ENCODE measurements at regions not wholly inside any gene's neighbourhood (a gene's known extent, or its start where the extent isn't known, plus 50 kb on each side); places are given as distances from the start of the nearest gene placed in this dataset.
A peak's percentile ranks its signal among the peaks of the same experiment; 100 is the strongest.

GRCh38 chr1:229191066-229191674 is 79.7 kb upstream of the RAB4A start:
- no peak for TF ChIP-seq CTCF (IDR thresholded peaks at IDR 0.05)
- no peaks in the 10 kb centered on the region for H3K36me3 Mint-ChIP-seq
- Histone ChIP-seq H3K9me3 (replicated peaks in 1 of 2; ENCODE audit: control insufficient read depth in 1 of 2, insufficient read depth in 1 of 2, low read length in 2 of 2) (no peaks in the 10 kb centered on the region), H3K9ac (ENCODE audit: insufficient read depth, low read length, poor library complexity, severe bottlenecking) (peak overlapping the region; percentile 37), H4K20me1 (ENCODE audit: insufficient read depth, low read length) (no peaks in the 10 kb centered on the region), H3K27ac (ENCODE audit: low read depth in 1 of 2, low read length in 2 of 2) (peak overlapping the region; percentile 82 to 93), H3K27me3 (ENCODE audit: control insufficient read depth in 2 of 2, insufficient read depth in 2 of 2, low read length in 2 of 2) (no peaks in the 10 kb centered on the region), H3K4me3 (replicated peaks in 1 of 3; ENCODE audit: low read depth in 2 of 3, low read length in 3 of 3) (no peak overlapping the region), H2AFZ (ENCODE audit: insufficient read depth, low read depth, low read length, poor library complexity, severe bottlenecking) (no peak overlapping the region), H3K4me2 (replicated peaks; ENCODE audit: extremely low read depth, low read length, poor library complexity, severe bottlenecking) (no peak overlapping the region), H3K4me1 (ENCODE audit: control insufficient read depth in 1 of 2, insufficient read depth in 2 of 2, low read length in 2 of 2) (peaks cover 27 to 47% of the 10 kb centered on the region in 2 donors), H3K79me2 (ENCODE audit: insufficient read depth, low read length) (no peaks in the 10 kb centered on the region), H3K36me3 (replicated peaks in 1 of 2; ENCODE audit: control insufficient read depth in 1 of 2, insufficient read depth in 2 of 2, low read length in 2 of 2) (no peaks in the 10 kb centered on the region)
- DNase-seq: peak in 2 of 3 donors; percentile 24 to 56
- H3K4me3 Mint-ChIP-seq: no peak overlapping the region
- peaks cover 0 to 5% (median 0%) of the 10 kb centered on the region in 7 donors for H3K9me3 Mint-ChIP-seq
- peak overlapping the region; percentile 95 to 99 (median 97) for H3K27ac Mint-ChIP-seq
- intact Hi-C loops (cut with micrococcal nuclease): loop anchor here in 1 of 2 donors (1.0 to 5.0 kb wide), 2 partner anchors 33 to 59 kb away; no protein-coding TSS in a partner anchor
- WGBS (ENCODE audit: insufficient coverage): no CpG with 5 or more reads among the region's 3 CpGs
- peaks cover 44% of the 10 kb centered on the region for H3K4me1 Mint-ChIP-seq
- peaks cover 0 to 2% (median 0%) of the 10 kb centered on the region in 3 donors for H3K27me3 Mint-ChIP-seq (ENCODE audit: low read depth in 3 of 3)

GRCh38 chr1:229192031-229192430 is 78.9 kb upstream of the RAB4A start:
- Histone ChIP-seq H3K9ac (ENCODE audit: insufficient read depth, low read length, poor library complexity, severe bottlenecking) (peak overlapping the region; percentile 37), H3K27me3 (ENCODE audit: control insufficient read depth in 2 of 2, insufficient read depth in 2 of 2, low read length in 2 of 2) (no peaks in the 10 kb centered on the region), H3K27ac (ENCODE audit: low read depth in 1 of 2, low read length in 2 of 2) (peak overlapping the region; percentile 82 to 93), H4K20me1 (ENCODE audit: insufficient read depth, low read length) (no peaks in the 10 kb centered on the region), H3K4me1 (ENCODE audit: control insufficient read depth in 1 of 2, insufficient read depth in 2 of 2, low read length in 2 of 2) (peaks cover 27 to 48% of the 10 kb centered on the region in 2 donors), H3K79me2 (ENCODE audit: insufficient read depth, low read length) (no peaks in the 10 kb centered on the region), H3K36me3 (replicated peaks in 1 of 2; ENCODE audit: control insufficient read depth in 1 of 2, insufficient read depth in 2 of 2, low read length in 2 of 2) (no peaks in the 10 kb centered on the region), H2AFZ (ENCODE audit: insufficient read depth, low read depth, low read length, poor library complexity, severe bottlenecking) (no peak overlapping the region), H3K4me2 (replicated peaks; ENCODE audit: extremely low read depth, low read length, poor library complexity, severe bottlenecking) (peak overlapping the region; percentile 17), H3K4me3 (replicated peaks in 1 of 3; ENCODE audit: low read depth in 2 of 3, low read length in 3 of 3) (no peak overlapping the region), H3K9me3 (replicated peaks in 1 of 2; ENCODE audit: control insufficient read depth in 1 of 2, insufficient read depth in 1 of 2, low read length in 2 of 2) (no peaks in the 10 kb centered on the region)
- Mint-ChIP-seq H3K36me3 (no peaks in the 10 kb centered on the region), H3K4me3 (peak overlapping the region in 1 of 2 donors; percentile 55), H3K9me3 (peaks cover 0 to 5% (median 0%) of the 10 kb centered on the region in 7 donors), H3K27ac (peak overlapping the region; percentile 95 to 99 (median 97)), H3K27me3 (ENCODE audit: low read depth in 3 of 3) (peaks cover 0 to 2% (median 0%) of the 10 kb centered on the region in 3 donors), H3K4me1 (peaks cover 44% of the 10 kb centered on the region)
- TF ChIP-seq CTCF (IDR thresholded peaks at IDR 0.05): no peak
- intact Hi-C loops (cut with micrococcal nuclease): loop anchor here in 1 of 2 donors (5.0 kb wide), 1 partner anchor 60 kb away; no protein-coding TSS in a partner anchor
- peak; percentile 83 to 91 (median 91) for DNase-seq
- no CpG with 5 or more reads among the region's 1 CpG for WGBS (ENCODE audit: insufficient coverage)

Measured in CD14-positive monocyte (primary cell).